Adipocyte (in vitro differentiated cells): ENCODE measurements at regions not wholly inside any gene's neighbourhood (a gene's known extent, or its start where the extent isn't known, plus 50 kb on each side); places are given as distances from the start of the nearest gene placed in this dataset.
"Not testable (repeated sequence)": the region's sequence is repeated elsewhere in the genome, so short reads cannot be mapped to it uniquely, and the experiment has no call there.

Experiments used
- DNase-seq: peaks from one replicate; pipeline ENCODE4 v3.0.0-alpha.2; 2015; ENCODE audit warnings: low read depth
- H3K27me3 ChIP-seq: replicated peaks from 2 replicates; pipeline ENCODE4 v1.7.0; 2013; ENCODE audit warnings: mild to moderate bottlenecking, low read length, moderate library complexity; ENCODE audit not compliant: control insufficient read depth, insufficient read depth
- H3K36me3 ChIP-seq: 2 replicates; pipeline ENCODE4 v1.7.0; 2013; ENCODE audit warnings: low read length, mild to moderate bottlenecking, moderate library complexity; ENCODE audit not compliant: control insufficient read depth, insufficient read depth, severe bottlenecking
- H3K4me1 ChIP-seq: 2 replicates; pipeline ENCODE4 v1.7.0; 2013; ENCODE audit warnings: mild to moderate bottlenecking, low read length, moderate library complexity; ENCODE audit not compliant: control insufficient read depth, insufficient read depth
- H3K4me3 ChIP-seq: 2 replicates; pipeline ENCODE4 v1.7.0; 2013; ENCODE audit warnings: mild to moderate bottlenecking, low read length, moderate library complexity
- H3K9ac ChIP-seq: 2 replicates; pipeline ENCODE4 v1.7.0; 2013; ENCODE audit warnings: mild to moderate bottlenecking, low read length, moderate library complexity
- H3K9me3 ChIP-seq: 2 replicates; pipeline ENCODE4 v1.7.0; 2013; ENCODE audit warnings: mild to moderate bottlenecking, low read length, moderate library complexity; ENCODE audit not compliant: control insufficient read depth

- H3K9ac ChIP-seq, H3K36me3 ChIP-seq, H3K4me1 ChIP-seq, H3K27me3 ChIP-seq, DNase-seq, H3K9me3 ChIP-seq, H3K4me3 ChIP-seq: not testable (repeated sequence)
Observed at GRCh38 chr1:147348592-147348991, 106.1 kb downstream of the CHD1L start.

- no peak for DNase-seq
- Histone ChIP-seq H3K27me3 (no peaks in the 10 kb centered on the region), H3K9ac (no peak overlapping the region), H3K9me3 (no peaks in the 10 kb centered on the region), H3K4me3 (no peak overlapping the region), H3K4me1 (no peaks in the 10 kb centered on the region), H3K36me3 (no peaks in the 10 kb centered on the region)
Observed at GRCh38 chr1:147349533-147349932, 107.0 kb downstream of the CHD1L start.

- DNase-seq, result no peak
- no peaks in the 10 kb centered on the region for H3K4me1 ChIP-seq
- no peak overlapping the region for H3K9ac ChIP-seq
- no peaks in the 10 kb centered on the region for H3K9me3 ChIP-seq
- H3K36me3 ChIP-seq, result no peaks in the 10 kb centered on the region
- no peak overlapping the region for H3K4me3 ChIP-seq
- H3K27me3 ChIP-seq, result no peaks in the 10 kb centered on the region
Observed at GRCh38 chr1:147351140-147351835, 108.8 kb downstream of the CHD1L start.

- Histone ChIP-seq H3K27me3 (no peaks in the 10 kb centered on the region), H3K36me3 (no peaks in the 10 kb centered on the region), H3K4me1 (no peaks in the 10 kb centered on the region), H3K9me3 (peaks cover 11% of the 10 kb centered on the region), H3K9ac (no peak overlapping the region), H3K4me3 (no peak overlapping the region)
- no peak for DNase-seq
Observed at GRCh38 chr1:147377263-147378246, 135.1 kb downstream of the CHD1L start.

- Histone ChIP-seq H3K36me3 (no peaks in the 10 kb centered on the region), H3K9me3 (no peaks in the 10 kb centered on the region), H3K4me3 (no peak overlapping the region), H3K9ac (no peak overlapping the region), H3K4me1 (no peaks in the 10 kb centered on the region), H3K27me3 (no peaks in the 10 kb centered on the region)
- no peak for DNase-seq
Observed at GRCh38 chr1:147379889-147380288, 137.4 kb downstream of the CHD1L start.

GRCh38 chr1:147384804-147385203 lies 142.3 kb downstream of the CHD1L start:
- Histone ChIP-seq H3K36me3 (no peaks in the 10 kb centered on the region), H3K9ac (no peak overlapping the region), H3K9me3 (no peaks in the 10 kb centered on the region), H3K27me3 (no peaks in the 10 kb centered on the region), H3K4me1 (no peaks in the 10 kb centered on the region), H3K4me3 (no peak overlapping the region)
- DNase-seq, result no peak

GRCh38 chr1:147388969-147389368 lies 146.5 kb downstream of the CHD1L start:
- DNase-seq, result no peak
- H3K9ac ChIP-seq, result peak overlapping the region; percentile 1
- no peaks in the 10 kb centered on the region for H3K9me3 ChIP-seq
- H3K4me1 ChIP-seq, result no peaks in the 10 kb centered on the region
- H3K36me3 ChIP-seq, result no peaks in the 10 kb centered on the region
- H3K4me3 ChIP-seq, result no peak overlapping the region
- no peaks in the 10 kb centered on the region for H3K27me3 ChIP-seq

- no peak overlapping the region for H3K9ac ChIP-seq
- DNase-seq, result peak; percentile 79
- H3K4me3 ChIP-seq, result no peak overlapping the region
- no peaks in the 10 kb centered on the region for H3K4me1 ChIP-seq
- no peaks in the 10 kb centered on the region for H3K36me3 ChIP-seq
- H3K9me3 ChIP-seq, result no peaks in the 10 kb centered on the region
- H3K27me3 ChIP-seq, result no peaks in the 10 kb centered on the region
Observed at GRCh38 chr1:147389532-147390184, 147.2 kb downstream of the CHD1L start.

- Histone ChIP-seq H3K9ac (no peak overlapping the region), H3K4me3 (no peak overlapping the region), H3K27me3 (no peaks in the 10 kb centered on the region), H3K9me3 (no peaks in the 10 kb centered on the region), H3K4me1 (no peaks in the 10 kb centered on the region), H3K36me3 (no peaks in the 10 kb centered on the region)
- no peak for DNase-seq
Observed at GRCh38 chr1:147390185-147390542, 147.7 kb downstream of the CHD1L start.

GRCh38 chr1:147391114-147391513 lies 148.6 kb downstream of the CHD1L start:
- H3K36me3 ChIP-seq, result no peaks in the 10 kb centered on the region
- no peaks in the 10 kb centered on the region for H3K27me3 ChIP-seq
- H3K4me3 ChIP-seq, result no peak overlapping the region
- H3K4me1 ChIP-seq, result no peaks in the 10 kb centered on the region
- no peaks in the 10 kb centered on the region for H3K9me3 ChIP-seq
- no peak overlapping the region for H3K9ac ChIP-seq
- DNase-seq, result no peak

- not testable (repeated sequence) for H3K36me3 ChIP-seq, H3K9ac ChIP-seq, H3K4me1 ChIP-seq, H3K9me3 ChIP-seq, H3K27me3 ChIP-seq, H3K4me3 ChIP-seq, DNase-seq
Observed at GRCh38 chr1:147402326-147403045, 138.8 kb upstream of the BCL9 start.
